ENCODE measurements at regions not wholly inside any gene's neighbourhood (a gene's known extent, or its start where the extent isn't known, plus 50 kb on each side); places are given as distances from the start of the nearest gene placed in this dataset.

GRCh38 chr3:124089214-124089613 is 97.3 kb upstream of the ROPN1 start:
- no peak for TF ChIP-seq CTCF (IDR thresholded peaks at IDR 0.05)
- TF ChIP-seq POLR2A (IDR thresholded peaks at IDR 0.05) = no peak

Data from thyroid gland (tissue), 4 donors.